ENCODE measurements at regions not wholly inside any gene's neighbourhood (a gene's known extent, or its start where the extent isn't known, plus 50 kb on each side); places are given as distances from the start of the nearest gene placed in this dataset.
"Not testable (repeated sequence)": the region's sequence is repeated elsewhere in the genome, so short reads cannot be mapped to it uniquely, and the experiment has no call there.

DNA sequence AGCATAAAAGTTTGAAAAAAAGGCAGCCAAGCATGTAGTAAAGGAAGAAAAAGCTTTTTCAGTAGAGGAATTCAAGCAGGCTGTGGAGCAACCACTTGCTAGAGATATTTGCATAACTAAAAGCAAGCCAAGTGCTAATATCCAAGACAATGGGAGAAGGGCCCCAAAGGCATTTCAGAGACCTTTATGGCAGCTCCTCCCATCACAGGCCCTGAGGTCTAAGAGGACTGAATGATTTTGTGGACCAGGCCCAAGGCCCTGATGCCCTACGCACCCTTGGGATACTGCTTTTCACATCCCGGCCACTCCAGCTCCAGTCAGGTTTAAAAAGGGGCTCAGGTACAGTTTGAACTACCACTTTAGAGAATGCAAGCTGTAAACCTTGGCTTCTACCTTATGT is 261.7 kb upstream of the SEMA3C start:
- DNase-seq (ENCODE audit: low read depth) = no peak

DNA sequence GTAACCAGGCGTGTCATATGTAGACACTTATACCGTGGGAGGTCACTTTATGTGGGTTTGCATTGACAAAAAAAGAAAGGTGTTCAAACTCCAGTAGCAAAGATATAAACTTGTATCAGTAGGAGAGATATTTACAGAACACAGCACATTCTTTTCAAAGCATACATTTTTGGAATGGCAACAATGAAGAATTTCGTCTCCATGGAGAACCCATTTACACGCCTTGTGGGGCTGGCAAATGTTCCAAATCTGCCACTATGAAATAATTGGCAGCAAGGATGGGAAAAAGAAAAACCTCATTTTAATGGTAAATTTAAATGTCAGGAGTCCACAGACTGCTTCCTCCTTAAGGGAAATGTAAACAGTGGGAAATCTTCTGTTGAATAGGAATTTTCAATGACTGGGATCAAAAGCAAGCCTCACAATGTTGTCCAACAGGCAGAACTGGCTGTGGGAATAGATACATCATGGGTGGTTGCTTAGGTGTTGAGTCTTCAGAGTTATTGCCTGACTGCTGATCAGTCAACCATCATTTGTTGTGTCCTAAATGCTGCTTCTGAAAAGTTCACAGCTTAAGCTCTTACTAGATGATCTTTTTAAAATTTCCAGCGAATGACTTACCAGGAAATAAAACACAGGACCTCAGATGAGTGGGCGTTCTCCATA is 256.6 kb upstream of the SEMA3C start:
- DNase-seq (ENCODE audit: low read depth) = no peak

DNA sequence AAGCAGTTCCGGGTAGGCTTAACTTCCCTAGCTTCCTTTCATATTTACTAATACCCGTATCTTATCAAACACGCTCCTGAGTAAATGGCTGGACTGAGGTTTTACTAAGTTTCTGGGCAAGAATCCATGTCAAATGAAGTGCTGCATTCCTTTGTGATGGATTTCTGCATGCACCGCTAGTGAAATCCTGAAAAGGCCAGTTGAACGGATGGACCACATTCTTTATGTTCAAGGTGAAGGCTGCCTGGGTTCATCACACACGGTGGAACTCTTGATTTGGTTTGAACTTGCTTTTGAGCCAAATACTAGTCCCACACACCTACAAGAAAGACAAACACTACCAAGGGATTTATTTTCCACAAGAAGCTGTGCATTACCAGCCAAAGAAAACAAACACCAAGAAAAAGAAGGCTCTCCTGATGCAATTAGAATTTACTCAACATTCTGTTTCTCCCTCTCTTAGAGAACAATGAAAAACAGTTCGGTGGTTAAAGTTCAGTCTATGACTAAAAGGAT is 255.0 kb upstream of the SEMA3C start:
- no peak for DNase-seq (ENCODE audit: low read depth)

- DNase-seq (ENCODE audit: low read depth) = no peak
Observed at GRCh38 chr7:81170291-81170690, 251.4 kb upstream of the SEMA3C start.

GRCh38 chr7:81167934-81168333 is 249.1 kb upstream of the SEMA3C start:
- DNase-seq (ENCODE audit: low read depth) = no peak

- DNase-seq (ENCODE audit: low read depth) = no peak
Observed at GRCh38 chr7:81165070-81165469, 246.2 kb upstream of the SEMA3C start.

- no peak for DNase-seq (ENCODE audit: low read depth)
Observed at GRCh38 chr7:81162771-81163525, 244.1 kb upstream of the SEMA3C start.

DNA sequence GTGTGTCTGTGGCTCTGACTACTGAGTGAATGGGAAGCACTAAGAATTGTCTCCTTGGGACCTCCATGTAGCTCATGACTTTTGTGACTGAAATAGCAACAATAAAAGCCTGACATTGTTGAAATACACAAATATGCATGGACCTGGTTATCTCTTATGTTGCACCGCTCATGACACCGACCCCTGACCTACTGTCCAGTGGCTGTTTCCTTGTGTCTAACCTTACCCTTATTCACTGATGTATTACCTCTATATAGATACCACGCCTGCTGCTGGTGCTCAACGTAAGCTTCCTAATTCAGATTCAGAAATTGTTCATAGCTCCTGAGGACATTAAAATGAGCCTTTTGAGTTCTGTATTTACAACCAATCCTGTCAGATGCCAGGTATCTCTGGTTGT is 243.4 kb upstream of the SEMA3C start:
- no peak for DNase-seq (ENCODE audit: low read depth)

GRCh38 chr7:81161451-81162075 is 242.7 kb upstream of the SEMA3C start:
- DNase-seq (ENCODE audit: low read depth) = no peak

- DNase-seq (ENCODE audit: low read depth) = no peak
Observed at GRCh38 chr7:81159402-81159801, 240.6 kb upstream of the SEMA3C start.

DNA sequence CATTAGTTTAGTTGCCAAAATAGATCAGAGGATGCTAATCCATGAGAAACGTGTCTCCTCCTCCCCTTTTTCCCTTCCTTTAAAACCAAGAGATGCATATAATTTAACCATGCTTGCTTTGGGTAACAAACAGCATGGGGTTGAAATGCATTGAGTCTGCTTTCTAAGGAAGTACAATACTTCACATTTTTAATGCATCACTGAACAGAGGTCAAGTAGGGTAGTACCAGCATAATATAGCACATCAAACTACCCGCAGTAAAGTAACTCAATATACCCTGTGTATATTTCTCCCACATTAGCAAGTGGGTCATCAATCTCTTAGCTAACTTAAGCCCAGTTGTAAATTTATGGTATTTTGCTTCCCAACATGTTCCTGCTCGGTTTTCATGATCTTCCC is 239.3 kb upstream of the SEMA3C start:
- no peak for DNase-seq (ENCODE audit: low read depth)

DNA sequence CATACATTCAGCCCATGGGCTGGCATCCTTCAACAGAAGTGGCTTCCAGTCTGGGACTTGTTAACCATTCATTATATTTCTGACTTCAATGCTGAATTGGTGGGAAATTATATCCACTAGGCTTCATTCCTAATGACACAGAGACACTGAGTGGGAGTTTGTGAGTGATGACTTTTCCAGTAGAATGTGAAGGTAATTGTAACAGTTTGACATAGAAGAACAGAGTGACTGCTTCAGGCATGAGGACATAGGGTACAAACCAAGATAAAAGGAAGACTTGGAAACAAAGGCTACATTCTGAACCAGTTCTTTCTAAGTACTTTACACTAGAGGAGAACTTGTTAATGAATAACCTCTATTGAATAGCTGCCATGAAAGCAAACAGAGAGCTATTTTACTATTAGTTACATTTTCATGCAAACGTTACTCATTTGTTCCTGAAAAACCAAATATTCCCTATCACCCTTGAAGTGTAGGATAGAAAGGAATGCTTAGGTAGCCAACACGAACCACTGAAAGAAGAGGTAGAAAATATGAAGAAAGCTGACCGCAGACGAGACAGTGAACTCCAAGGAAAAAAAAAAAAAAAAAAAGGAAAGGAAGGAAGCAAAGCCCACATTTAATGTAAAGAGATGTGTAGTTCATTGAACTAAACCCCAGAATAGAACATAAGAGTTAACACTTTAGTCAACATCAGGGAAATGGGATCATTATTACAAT is 237.0 kb upstream of the SEMA3C start:
- no peak for DNase-seq (ENCODE audit: low read depth)

DNA sequence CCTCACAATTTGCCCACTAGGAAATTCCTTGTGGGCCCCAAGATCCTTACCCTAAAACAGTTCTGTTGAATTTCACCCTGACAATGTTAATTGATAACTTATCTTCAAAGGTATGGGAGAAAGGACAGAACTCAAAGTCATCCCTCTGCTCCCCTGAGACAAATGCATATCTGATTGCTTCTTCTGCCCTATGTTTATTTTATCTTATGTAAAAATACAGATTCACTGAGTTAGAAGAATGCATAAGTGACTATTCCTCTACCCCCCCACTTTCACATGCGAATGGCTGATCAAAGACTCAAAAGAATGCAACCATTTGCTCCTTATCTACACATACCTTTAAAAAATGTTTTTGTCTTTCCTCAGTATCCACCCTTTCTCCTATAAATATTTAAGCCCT is 235.7 kb upstream of the SEMA3C start:
- DNase-seq (ENCODE audit: low read depth) = no peak

GRCh38 chr7:81152925-81153324 is 234.1 kb upstream of the SEMA3C start:
- not testable (repeated sequence) for DNase-seq (ENCODE audit: low read depth)

DNA sequence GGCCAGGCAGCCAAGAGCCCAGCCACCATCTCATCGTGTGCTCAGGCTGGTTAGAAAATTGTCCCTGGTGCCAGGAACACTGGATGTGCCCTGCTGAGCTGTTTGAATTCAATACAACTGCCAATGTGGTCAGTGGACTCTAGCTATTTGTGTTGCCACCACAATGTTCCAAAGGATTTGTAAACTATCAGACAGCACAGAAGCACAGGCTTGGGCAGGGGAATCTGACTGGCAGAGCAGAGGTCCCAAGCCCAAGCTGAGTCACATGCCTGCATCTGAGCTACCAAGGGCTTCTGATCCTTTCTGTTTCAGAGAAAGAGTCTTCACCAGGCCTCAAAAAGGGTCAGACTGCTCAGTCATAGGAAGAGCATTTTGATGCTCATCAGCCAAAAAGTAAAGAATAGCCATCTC is 232.1 kb upstream of the SEMA3C start:
- no peak for DNase-seq (ENCODE audit: low read depth)

GRCh38 chr7:81143856-81144255 is 225.0 kb upstream of the SEMA3C start:
- no peak for DNase-seq (ENCODE audit: low read depth)

- not testable (repeated sequence) for DNase-seq (ENCODE audit: low read depth)
Observed at GRCh38 chr7:81141257-81142205, 222.7 kb upstream of the SEMA3C start.

- no peak for DNase-seq (ENCODE audit: low read depth)
Observed at GRCh38 chr7:81140775-81141174, 221.9 kb upstream of the SEMA3C start.

DNA sequence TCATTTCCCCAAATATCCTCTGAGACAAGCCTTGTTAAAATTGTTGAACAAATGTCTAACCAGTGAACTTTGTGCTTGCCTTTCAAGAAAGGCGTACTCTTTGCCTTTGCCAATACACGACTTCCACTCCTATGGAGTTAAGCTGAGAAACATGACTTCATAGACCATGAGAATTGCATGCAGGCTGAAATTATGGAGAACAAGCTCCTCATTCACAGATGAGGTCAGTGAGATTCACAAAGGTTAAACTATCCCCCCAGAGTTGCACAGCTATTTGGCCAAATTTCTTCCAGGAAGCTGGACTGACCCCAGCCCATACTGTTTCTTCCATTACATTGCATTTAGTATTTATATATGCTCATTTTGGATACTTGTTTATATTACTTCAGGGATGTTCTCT is 221.4 kb upstream of the SEMA3C start:
- DNase-seq (ENCODE audit: low read depth) = no peak

- DNase-seq (ENCODE audit: low read depth) = no peak
Observed at GRCh38 chr7:81138870-81139269, 220.0 kb upstream of the SEMA3C start.

DNA sequence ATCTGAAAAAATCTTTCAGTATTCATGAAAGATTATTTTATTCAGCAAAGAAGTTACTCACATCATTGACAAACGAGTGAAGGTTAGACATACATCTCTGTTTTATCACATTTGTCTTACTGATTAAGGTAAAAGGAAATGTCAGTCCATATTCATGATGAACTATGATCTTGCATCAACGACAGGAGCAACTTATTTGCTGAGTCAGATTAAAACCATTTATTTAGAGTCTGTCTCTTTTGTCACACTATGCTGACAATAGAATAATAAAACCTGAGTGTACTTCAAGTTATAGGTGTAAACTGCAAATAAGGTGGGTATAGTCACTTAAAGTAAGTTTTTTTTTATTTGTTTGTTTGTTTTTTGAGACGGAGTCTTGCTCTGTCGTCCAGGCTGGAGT is 216.5 kb upstream of the SEMA3C start:
- DNase-seq (ENCODE audit: low read depth) = no peak
